Activated B cell treated with CpG ODN at 0.5 μM for 24 hours (primary cell): ENCODE measurements at regions not wholly inside any gene's neighbourhood (a gene's known extent, or its start where the extent isn't known, plus 50 kb on each side); places are given as distances from the start of the nearest gene placed in this dataset.

Experiments used
- ATAC-seq: fragments of 200-7000 bp; cut with Tn5 transposase; one replicate; pipeline ENCODE4 v1.10.0; 2021; ENCODE audit warnings: low read depth, mild to moderate bottlenecking, moderate library complexity
- CTCF ChIA-PET: fragments of 350-600 bp; sonication (Branson Sonifier 250); formaldehyde crosslinking; loops from one replicate; lab custom pipeline; 2021; ENCODE audit warnings: antibody characterized with exemption; lab: Charles Lee
- POLR2A ChIA-PET: fragments of 350-600 bp; sonication (Branson Sonifier 250); formaldehyde crosslinking; loops from one replicate; lab custom pipeline; 2021; ENCODE audit warnings: antibody characterized with exemption; lab: Charles Lee
- DNase-seq: peaks from one replicate; pipeline ENCODE4 v3.0.0; 2022
- H3K27ac Mint-ChIP-seq: one replicate; pipeline ENCODE4 v1.8.0; 2020; ENCODE audit warnings: mixed read lengths
- H3K27me3 Mint-ChIP-seq: one replicate; pipeline ENCODE4 v1.8.0; 2021; ENCODE audit warnings: mixed read lengths
- H3K36me3 Mint-ChIP-seq: one replicate; pipeline ENCODE4 v1.8.0; 2021; ENCODE audit warnings: low read depth, mixed read lengths
- H3K4me1 Mint-ChIP-seq: one replicate; pipeline ENCODE4 v1.8.0; 2021; ENCODE audit warnings: mixed read lengths
- H3K4me3 Mint-ChIP-seq: one replicate; pipeline ENCODE4 v1.8.0; 2020; ENCODE audit warnings: mild to moderate bottlenecking, mixed read lengths
- H3K9me3 Mint-ChIP-seq: one replicate; pipeline ENCODE4 v1.8.0; 2020; ENCODE audit warnings: mixed read lengths
- CTCF ChIP-seq: fragments of 200-600 bp; IDR thresholded peaks from one replicate; pipeline ENCODE4 v1.8.0; 2022; ENCODE audit warnings: antibody characterized with exemption, mild to moderate bottlenecking
- intact Hi-C: fragments of 100-400 bp; cut with micrococcal nuclease; formaldehyde crosslinking; loops from one replicate; pipeline ENCODE4 v1.15.1; 2024

GRCh38 chr5:84603568-84604185 lies 219.0 kb upstream of the EDIL3 start:
- Mint-ChIP-seq H3K4me3 (no peak overlapping the region), H3K36me3 (no peaks in the 10 kb centered on the region), H3K27ac (no peak overlapping the region), H3K4me1 (no peaks in the 10 kb centered on the region), H3K9me3 (no peaks in the 10 kb centered on the region), H3K27me3 (no peaks in the 10 kb centered on the region)
- ATAC-seq, result no peak
- intact Hi-C loops, result no loop called here
- DNase-seq, result no peak
- TF ChIP-seq CTCF, result no peak
- ChIA-PET CTCF (no interaction called here), POLR2A (no interaction called here)

GRCh38 chr5:84602371-84602771 lies 217.7 kb upstream of the EDIL3 start:
- Mint-ChIP-seq H3K36me3 (no peaks in the 10 kb centered on the region), H3K9me3 (peaks cover under 1% of the 10 kb centered on the region), H3K4me3 (no peak overlapping the region), H3K27ac (no peak overlapping the region), H3K27me3 (no peaks in the 10 kb centered on the region), H3K4me1 (no peaks in the 10 kb centered on the region)
- no peak for TF ChIP-seq CTCF
- POLR2A ChIA-PET, result no interaction called here
- ATAC-seq (no peak), DNase-seq (no peak)
- CTCF ChIA-PET, result no interaction called here
- intact Hi-C loops, result no loop called here

GRCh38 chr5:84599964-84600363 lies 215.3 kb upstream of the EDIL3 start:
- no peak overlapping the region for H3K27ac Mint-ChIP-seq
- no peaks in the 10 kb centered on the region for H3K27me3 Mint-ChIP-seq
- ChIA-PET POLR2A (no interaction called here), CTCF (no interaction called here)
- TF ChIP-seq CTCF, result no peak
- ATAC-seq, result no peak
- peaks cover 2% of the 10 kb centered on the region for H3K9me3 Mint-ChIP-seq
- intact Hi-C loops, result no loop called here
- no peaks in the 10 kb centered on the region for H3K4me1 Mint-ChIP-seq
- no peaks in the 10 kb centered on the region for H3K36me3 Mint-ChIP-seq
- no peak for DNase-seq
- no peak overlapping the region for H3K4me3 Mint-ChIP-seq

- intact Hi-C loops, result no loop called here
- no peaks in the 10 kb centered on the region for H3K27me3 Mint-ChIP-seq
- no peak overlapping the region for H3K4me3 Mint-ChIP-seq
- H3K9me3 Mint-ChIP-seq, result peaks cover 2% of the 10 kb centered on the region
- CTCF ChIA-PET, result no interaction called here
- no peaks in the 10 kb centered on the region for H3K36me3 Mint-ChIP-seq
- no peaks in the 10 kb centered on the region for H3K4me1 Mint-ChIP-seq
- no peak for TF ChIP-seq CTCF
- no peak overlapping the region for H3K27ac Mint-ChIP-seq
- POLR2A ChIA-PET, result no interaction called here
- DNase-seq (no peak), ATAC-seq (no peak)
These were observed 213.2 kb upstream of the EDIL3 start for GRCh38 chr5:84597904-84598303.

- no peaks in the 10 kb centered on the region for H3K4me1 Mint-ChIP-seq
- no peak for TF ChIP-seq CTCF
- DNase-seq (no peak), ATAC-seq (no peak)
- H3K36me3 Mint-ChIP-seq, result no peaks in the 10 kb centered on the region
- H3K27ac Mint-ChIP-seq, result no peak overlapping the region
- H3K9me3 Mint-ChIP-seq, result no peaks in the 10 kb centered on the region
- POLR2A ChIA-PET, result no interaction called here
- H3K4me3 Mint-ChIP-seq, result no peak overlapping the region
- no peaks in the 10 kb centered on the region for H3K27me3 Mint-ChIP-seq
- CTCF ChIA-PET, result no interaction called here
- intact Hi-C loops, result no loop called here
These were observed 205.9 kb upstream of the EDIL3 start for GRCh38 chr5:84590629-84591028.
